ENCODE measurements at regions not wholly inside any gene's neighbourhood (a gene's known extent, or its start where the extent isn't known, plus 50 kb on each side); places are given as distances from the start of the nearest gene placed in this dataset.

DNA sequence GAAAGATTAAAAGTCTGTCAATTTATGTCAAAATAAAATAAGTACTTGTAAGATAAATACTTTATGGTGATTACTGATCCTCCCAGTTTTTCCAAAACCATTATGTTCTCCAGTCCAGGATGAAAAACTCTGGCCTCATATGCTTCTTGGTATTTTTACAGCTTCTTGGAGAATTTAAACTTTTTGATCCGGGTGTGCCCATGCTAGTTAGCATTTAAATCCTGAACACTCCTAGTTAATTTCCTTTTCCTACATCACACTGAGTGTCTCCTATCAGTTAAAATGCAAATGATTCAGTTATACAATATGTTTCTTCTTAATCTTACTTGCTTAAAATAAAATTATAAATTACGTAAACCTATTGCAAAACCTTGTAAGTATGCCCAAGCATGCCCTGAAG lies 499.9 kb upstream of the SLITRK6 start:
- TF ChIP-seq ZNF317 (CRISPR knock-in tag; IDR thresholded peaks at IDR 0.05; ENCODE audit: borderline replicate concordance, low read depth): no peak
- TF ChIP-seq CREB1 (CRISPR knock-in tag; IDR thresholded peaks at IDR 0.05): no peak

Measured in WTC11 (cell line).